ENCODE measurements at regions not wholly inside any gene's neighbourhood (a gene's known extent, or its start where the extent isn't known, plus 50 kb on each side); places are given as distances from the start of the nearest gene placed in this dataset.

GRCh38 chr6:140644017-140644416 is 1269.6 kb upstream of the CITED2 start:
- Histone ChIP-seq H3K36me3 (no peaks in the 10 kb centered on the region), H3K9me3 (peaks cover 0 to 10% (median 7%) of the 10 kb centered on the region in 3 donors), H3K27me3 (no peaks in the 10 kb centered on the region), H3K27ac (no peak overlapping the region), H3K4me1 (no peaks in the 10 kb centered on the region), H3K4me3 (no peak overlapping the region)
- intact Hi-C loops (cut with DNase I), result no loop called here
- TF ChIP-seq POLR2A (IDR thresholded peaks at IDR 0.05) (no peak), CTCF (IDR thresholded peaks at IDR 0.05) (no peak)
- DNase-seq, result no peak
- 75 to 80% methylated on average over 1 to 2 of the region's 2 CpGs for WGBS, 2 donors

- no peaks in the 10 kb centered on the region for H3K36me3 ChIP-seq
- H3K27ac ChIP-seq, result no peak overlapping the region
- H3K4me1 ChIP-seq, result no peaks in the 10 kb centered on the region
- intact Hi-C loops (cut with DNase I), result no loop called here
- no peaks in the 10 kb centered on the region for H3K27me3 ChIP-seq
- TF ChIP-seq POLR2A (IDR thresholded peaks at IDR 0.05) (no peak), CTCF (IDR thresholded peaks at IDR 0.05) (no peak)
- no peaks in the 10 kb centered on the region for H3K9me3 ChIP-seq
- no peak overlapping the region for H3K4me3 ChIP-seq
- no peak for DNase-seq
Measured at GRCh38 chr6:140641412-140641811, 1267.0 kb upstream of the CITED2 start.

GRCh38 chr6:140636908-140637402 is 1262.5 kb upstream of the CITED2 start:
- Histone ChIP-seq H3K4me3 (no peak overlapping the region), H3K27ac (no peak overlapping the region), H3K36me3 (no peaks in the 10 kb centered on the region), H3K27me3 (no peaks in the 10 kb centered on the region), H3K4me1 (no peaks in the 10 kb centered on the region), H3K9me3 (no peaks in the 10 kb centered on the region)
- WGBS, 2 donors, result 66 to 80% methylated on average over 2 of the region's 2 CpGs
- DNase-seq, result no peak
- intact Hi-C loops (cut with DNase I), result no loop called here
- TF ChIP-seq POLR2A (IDR thresholded peaks at IDR 0.05) (no peak), CTCF (IDR thresholded peaks at IDR 0.05) (no peak)

- Histone ChIP-seq H3K36me3 (no peaks in the 10 kb centered on the region), H3K27ac (no peak overlapping the region), H3K27me3 (no peaks in the 10 kb centered on the region), H3K4me3 (no peak overlapping the region), H3K4me1 (no peaks in the 10 kb centered on the region), H3K9me3 (no peaks in the 10 kb centered on the region)
- TF ChIP-seq CTCF (IDR thresholded peaks at IDR 0.05) (no peak), POLR2A (IDR thresholded peaks at IDR 0.05) (no peak)
- no peak for DNase-seq
- 56 to 72% methylated on average over 11 of the region's 11 CpGs for WGBS, 2 donors
- intact Hi-C loops (cut with DNase I), result no loop called here
Measured at GRCh38 chr6:140636271-140636907, 1261.9 kb upstream of the CITED2 start.

- no peaks in the 10 kb centered on the region for H3K4me1 ChIP-seq
- H3K4me3 ChIP-seq, result no peak overlapping the region
- peaks cover 0 to 21% (median 9%) of the 10 kb centered on the region in 3 donors for H3K9me3 ChIP-seq
- no peak overlapping the region for H3K27ac ChIP-seq
- no peaks in the 10 kb centered on the region for H3K36me3 ChIP-seq
- TF ChIP-seq POLR2A (IDR thresholded peaks at IDR 0.05) (no peak), CTCF (IDR thresholded peaks at IDR 0.05) (no peak)
- WGBS, 2 donors, result 83 to 89% methylated on average over 1 of the region's 1 CpG
- no peaks in the 10 kb centered on the region for H3K27me3 ChIP-seq
- no peak for DNase-seq
- intact Hi-C loops (cut with DNase I), result no loop called here
Measured at GRCh38 chr6:140627002-140627401, 1252.6 kb upstream of the CITED2 start.
